ENCODE measurements at regions not wholly inside any gene's neighbourhood (a gene's known extent, or its start where the extent isn't known, plus 50 kb on each side); places are given as distances from the start of the nearest gene placed in this dataset.

GRCh38 chr6:95071464-95071863 lies 505.9 kb upstream of the MANEA start:
- Mint-ChIP-seq H3K4me1 (no peaks in the 10 kb centered on the region), H3K4me3 (no peak overlapping the region), H3K27ac (no peak overlapping the region), H3K36me3 (no peaks in the 10 kb centered on the region), H3K27me3 (no peaks in the 10 kb centered on the region), H3K9me3 (peaks cover 0 to 13% (median 0%) of the 10 kb centered on the region in 7 donors)
- Histone ChIP-seq H3K4me1 (ENCODE audit: control insufficient read depth, insufficient read depth, low read length, poor library complexity, severe bottlenecking) (no peaks in the 10 kb centered on the region), H3K4me3 (ENCODE audit: low read depth, low read length) (no peak overlapping the region), H3K36me3 (ENCODE audit: control insufficient read depth, insufficient read depth, low read length) (no peaks in the 10 kb centered on the region), H3K9me3 (ENCODE audit: control insufficient read depth in 2 of 2, low read length in 2 of 2) (no peaks in the 10 kb centered on the region), H3K27ac (ENCODE audit: insufficient read depth, low read length, poor library complexity, severe bottlenecking) (no peak overlapping the region), H3K27me3 (ENCODE audit: control insufficient read depth, insufficient read depth, low read length) (no peaks in the 10 kb centered on the region)
- no peak for DNase-seq
- no peak for ATAC-seq (ENCODE audit: low read depth in 2 of 2)

GRCh38 chr6:95078457-95078856 lies 498.9 kb upstream of the MANEA start:
- Histone ChIP-seq H3K36me3 (ENCODE audit: control insufficient read depth, insufficient read depth, low read length) (no peaks in the 10 kb centered on the region), H3K4me1 (ENCODE audit: control insufficient read depth, insufficient read depth, low read length, poor library complexity, severe bottlenecking) (no peaks in the 10 kb centered on the region), H3K9me3 (ENCODE audit: control insufficient read depth in 2 of 2, low read length in 2 of 2) (no peaks in the 10 kb centered on the region), H3K27ac (ENCODE audit: insufficient read depth, low read length, poor library complexity, severe bottlenecking) (no peak overlapping the region), H3K4me3 (ENCODE audit: low read depth, low read length) (no peak overlapping the region), H3K27me3 (ENCODE audit: control insufficient read depth, insufficient read depth, low read length) (no peaks in the 10 kb centered on the region)
- no peaks in the 10 kb centered on the region for H3K36me3 Mint-ChIP-seq
- no peaks in the 10 kb centered on the region for H3K27me3 Mint-ChIP-seq
- H3K4me1 Mint-ChIP-seq = no peaks in the 10 kb centered on the region
- ATAC-seq (ENCODE audit: low read depth in 2 of 2) = no peak
- H3K9me3 Mint-ChIP-seq = peaks cover 0 to 10% (median 0%) of the 10 kb centered on the region in 7 donors
- no peak overlapping the region for H3K27ac Mint-ChIP-seq
- no peak for DNase-seq
- no peak overlapping the region for H3K4me3 Mint-ChIP-seq

GRCh38 chr6:95081231-95081630 lies 496.1 kb upstream of the MANEA start:
- Mint-ChIP-seq H3K4me1 (no peaks in the 10 kb centered on the region), H3K4me3 (no peak overlapping the region), H3K36me3 (no peaks in the 10 kb centered on the region), H3K9me3 (peaks cover 0 to 2% (median 0%) of the 10 kb centered on the region in 7 donors), H3K27ac (no peak overlapping the region), H3K27me3 (no peaks in the 10 kb centered on the region)
- no peaks in the 10 kb centered on the region for H3K9me3 ChIP-seq (ENCODE audit: control insufficient read depth in 2 of 2, low read length in 2 of 2)
- H3K36me3 ChIP-seq (ENCODE audit: control insufficient read depth, insufficient read depth, low read length) = no peaks in the 10 kb centered on the region
- DNase-seq (no peak), ATAC-seq (ENCODE audit: low read depth in 2 of 2) (no peak)
- H3K27me3 ChIP-seq (ENCODE audit: control insufficient read depth, insufficient read depth, low read length) = no peaks in the 10 kb centered on the region
- H3K27ac ChIP-seq (ENCODE audit: insufficient read depth, low read length, poor library complexity, severe bottlenecking) = no peak overlapping the region
- no peaks in the 10 kb centered on the region for H3K4me1 ChIP-seq (ENCODE audit: control insufficient read depth, insufficient read depth, low read length, poor library complexity, severe bottlenecking)
- H3K4me3 ChIP-seq (ENCODE audit: low read depth, low read length) = no peak overlapping the region

GRCh38 chr6:95081949-95082348 lies 495.4 kb upstream of the MANEA start:
- H3K27ac Mint-ChIP-seq = no peak overlapping the region

GRCh38 chr6:95083506-95083905 lies 493.8 kb upstream of the MANEA start:
- no peaks in the 10 kb centered on the region for H3K36me3 Mint-ChIP-seq
- H3K9me3 ChIP-seq (ENCODE audit: control insufficient read depth in 2 of 2, low read length in 2 of 2) = no peaks in the 10 kb centered on the region
- no peak overlapping the region for H3K4me3 Mint-ChIP-seq
- no peaks in the 10 kb centered on the region for H3K4me1 Mint-ChIP-seq
- H3K36me3 ChIP-seq (ENCODE audit: control insufficient read depth, insufficient read depth, low read length) = no peaks in the 10 kb centered on the region
- H3K9me3 Mint-ChIP-seq = peaks cover 0 to 3% (median 0%) of the 10 kb centered on the region in 7 donors
- no peaks in the 10 kb centered on the region for H3K27me3 ChIP-seq (ENCODE audit: control insufficient read depth, insufficient read depth, low read length)
- H3K27me3 Mint-ChIP-seq = no peaks in the 10 kb centered on the region
- DNase-seq = no peak
- no peak overlapping the region for H3K27ac ChIP-seq (ENCODE audit: insufficient read depth, low read length, poor library complexity, severe bottlenecking)
- no peak overlapping the region for H3K27ac Mint-ChIP-seq
- H3K4me3 ChIP-seq (ENCODE audit: low read depth, low read length) = no peak overlapping the region
- ATAC-seq (ENCODE audit: low read depth in 2 of 2) = no peak
- no peaks in the 10 kb centered on the region for H3K4me1 ChIP-seq (ENCODE audit: control insufficient read depth, insufficient read depth, low read length, poor library complexity, severe bottlenecking)

More at GRCh38 chr6:95081949-95082348, 495.4 kb upstream of the MANEA start:
- no peaks in the 10 kb centered on the region for H3K27me3 Mint-ChIP-seq
- no peak overlapping the region for H3K4me3 Mint-ChIP-seq
- no peak overlapping the region for H3K27ac ChIP-seq (ENCODE audit: insufficient read depth, low read length, poor library complexity, severe bottlenecking)
- no peaks in the 10 kb centered on the region for H3K36me3 Mint-ChIP-seq
- no peaks in the 10 kb centered on the region for H3K36me3 ChIP-seq (ENCODE audit: control insufficient read depth, insufficient read depth, low read length)
- no peaks in the 10 kb centered on the region for H3K4me1 ChIP-seq (ENCODE audit: control insufficient read depth, insufficient read depth, low read length, poor library complexity, severe bottlenecking)
- H3K4me1 Mint-ChIP-seq = no peaks in the 10 kb centered on the region
- DNase-seq (no peak), ATAC-seq (ENCODE audit: low read depth in 2 of 2) (no peak)
- no peaks in the 10 kb centered on the region for H3K27me3 ChIP-seq (ENCODE audit: control insufficient read depth, insufficient read depth, low read length)
- no peak overlapping the region for H3K4me3 ChIP-seq (ENCODE audit: low read depth, low read length)
- H3K9me3 ChIP-seq (ENCODE audit: control insufficient read depth in 2 of 2, low read length in 2 of 2) = no peaks in the 10 kb centered on the region
- H3K9me3 Mint-ChIP-seq = peaks cover 0 to 3% (median 0%) of the 10 kb centered on the region in 7 donors

- ATAC-seq (ENCODE audit: low read depth in 2 of 2) (no peak), DNase-seq (no peak)
- Mint-ChIP-seq H3K9me3 (peaks cover 0 to 3% (median 0%) of the 10 kb centered on the region in 7 donors), H3K36me3 (no peaks in the 10 kb centered on the region), H3K4me3 (no peak overlapping the region), H3K4me1 (no peaks in the 10 kb centered on the region), H3K27me3 (no peaks in the 10 kb centered on the region), H3K27ac (no peak overlapping the region)
- Histone ChIP-seq H3K9me3 (ENCODE audit: control insufficient read depth in 2 of 2, low read length in 2 of 2) (no peaks in the 10 kb centered on the region), H3K27ac (ENCODE audit: insufficient read depth, low read length, poor library complexity, severe bottlenecking) (no peak overlapping the region), H3K4me1 (ENCODE audit: control insufficient read depth, insufficient read depth, low read length, poor library complexity, severe bottlenecking) (no peaks in the 10 kb centered on the region), H3K27me3 (ENCODE audit: control insufficient read depth, insufficient read depth, low read length) (no peaks in the 10 kb centered on the region), H3K4me3 (ENCODE audit: low read depth, low read length) (no peak overlapping the region), H3K36me3 (ENCODE audit: control insufficient read depth, insufficient read depth, low read length) (no peaks in the 10 kb centered on the region)
Measured at GRCh38 chr6:95084867-95085266, 492.5 kb upstream of the MANEA start.

GRCh38 chr6:95087394-95088097 lies 489.8 kb upstream of the MANEA start:
- Mint-ChIP-seq H3K36me3 (no peaks in the 10 kb centered on the region), H3K4me1 (no peaks in the 10 kb centered on the region), H3K27me3 (no peaks in the 10 kb centered on the region), H3K9me3 (peaks cover 0 to 3% (median 0%) of the 10 kb centered on the region in 7 donors), H3K27ac (no peak overlapping the region), H3K4me3 (no peak overlapping the region)
- no peaks in the 10 kb centered on the region for H3K9me3 ChIP-seq (ENCODE audit: control insufficient read depth in 2 of 2, low read length in 2 of 2)
- H3K27ac ChIP-seq (ENCODE audit: insufficient read depth, low read length, poor library complexity, severe bottlenecking) = no peak overlapping the region
- H3K4me3 ChIP-seq (ENCODE audit: low read depth, low read length) = no peak overlapping the region
- no peaks in the 10 kb centered on the region for H3K4me1 ChIP-seq (ENCODE audit: control insufficient read depth, insufficient read depth, low read length, poor library complexity, severe bottlenecking)
- DNase-seq (no peak), ATAC-seq (ENCODE audit: low read depth in 2 of 2) (no peak)
- no peaks in the 10 kb centered on the region for H3K27me3 ChIP-seq (ENCODE audit: control insufficient read depth, insufficient read depth, low read length)
- no peaks in the 10 kb centered on the region for H3K36me3 ChIP-seq (ENCODE audit: control insufficient read depth, insufficient read depth, low read length)

GRCh38 chr6:95091823-95092436 lies 485.4 kb upstream of the MANEA start:
- peak in 1 of 3 donors; percentile 34 for DNase-seq
- no peaks in the 10 kb centered on the region for H3K4me1 Mint-ChIP-seq
- H3K4me1 ChIP-seq (ENCODE audit: control insufficient read depth, insufficient read depth, low read length, poor library complexity, severe bottlenecking) = no peaks in the 10 kb centered on the region
- no peaks in the 10 kb centered on the region for H3K36me3 ChIP-seq (ENCODE audit: control insufficient read depth, insufficient read depth, low read length)
- no peaks in the 10 kb centered on the region for H3K27me3 ChIP-seq (ENCODE audit: control insufficient read depth, insufficient read depth, low read length)
- no peak overlapping the region for H3K27ac ChIP-seq (ENCODE audit: insufficient read depth, low read length, poor library complexity, severe bottlenecking)
- H3K27me3 Mint-ChIP-seq = no peaks in the 10 kb centered on the region
- no peak overlapping the region for H3K4me3 ChIP-seq (ENCODE audit: low read depth, low read length)
- H3K36me3 Mint-ChIP-seq = no peaks in the 10 kb centered on the region
- ATAC-seq (ENCODE audit: low read depth in 2 of 2) = no peak
- H3K4me3 Mint-ChIP-seq = no peak overlapping the region
- H3K9me3 Mint-ChIP-seq = peaks cover 0 to 4% (median 0%) of the 10 kb centered on the region in 7 donors
- no peak overlapping the region for H3K27ac Mint-ChIP-seq
- no peaks in the 10 kb centered on the region for H3K9me3 ChIP-seq (ENCODE audit: control insufficient read depth in 2 of 2, low read length in 2 of 2)
